Thymus (tissue), 11 donors: ENCODE measurements at regions not wholly inside any gene's neighbourhood (a gene's known extent, or its start where the extent isn't known, plus 50 kb on each side); places are given as distances from the start of the nearest gene placed in this dataset.

Experiments
- DNase-seq, 9 donors: peaks; one replicate each; pipeline ENCODE4 v3.0.0-alpha.2; 2013; ENCODE audit warnings: low spot score in 9 of 9, low read depth in 6 of 9, missing footprints in 1 of 9
- H3K27ac ChIP-seq, 2 donors: one replicate each; pipeline ENCODE4 v1.5.1; 2013; ENCODE audit warnings: control low read depth in 1 of 2, low read depth in 1 of 2, low read length in 1 of 2, mild to moderate bottlenecking in 1 of 2, moderate library complexity in 1 of 2
- H3K27me3 ChIP-seq, 2 donors: one replicate each; pipeline ENCODE4 v1.5.1; 2013; ENCODE audit warnings: low read length in 1 of 2; ENCODE audit not compliant: control insufficient read depth in 2 of 2, insufficient read depth in 1 of 2
- H3K36me3 ChIP-seq, 2 donors: one replicate each; pipeline ENCODE4 v1.5.1; 2013; ENCODE audit warnings: low read length in 1 of 2, mild to moderate bottlenecking in 1 of 2, moderate library complexity in 1 of 2; ENCODE audit not compliant: control insufficient read depth in 2 of 2, insufficient read depth in 2 of 2
- H3K4me1 ChIP-seq, 2 donors: one replicate each; pipeline ENCODE4 v1.5.1; 2013; ENCODE audit warnings: low read length in 2 of 2; ENCODE audit not compliant: control insufficient read depth in 2 of 2, insufficient read depth in 2 of 2
- H3K4me3 ChIP-seq, 2 donors: one replicate each; pipeline ENCODE4 v1.5.1; 2013; ENCODE audit warnings: low read length in 2 of 2, control low read depth in 1 of 2, mild to moderate bottlenecking in 1 of 2
- H3K9me3 ChIP-seq, 2 donors: one replicate each; pipeline ENCODE4 v1.5.1; 2013; ENCODE audit warnings: low read length in 1 of 2, mild to moderate bottlenecking in 1 of 2; ENCODE audit not compliant: control insufficient read depth in 2 of 2, insufficient read depth in 1 of 2
- WGBS: extraction: QIAGEN DNeasy Blood & Tissue Kit; methylation state at CpG from one replicate; pipeline ENCODE4 v1.1.7; 2013; 5-methylcytosine and 5-hydroxymethylcytosine counted together
- donor health status: healthy.

- Histone ChIP-seq H3K4me3 (no peak overlapping the region), H3K27me3 (peaks cover 0 to 2% of the 10 kb centered on the region in 2 donors), H3K27ac (no peak overlapping the region), H3K4me1 (no peaks in the 10 kb centered on the region), H3K9me3 (peaks cover 0 to 8% of the 10 kb centered on the region in 2 donors), H3K36me3 (no peaks in the 10 kb centered on the region)
- DNase-seq = no peak
- WGBS = 95% methylated on average over 18 of the region's 18 CpGs
Observed at GRCh38 chr6:170208651-170209353, 82.1 kb downstream of the DLL1 start.

- Histone ChIP-seq H3K4me1 (no peaks in the 10 kb centered on the region), H3K9me3 (peaks cover 0 to 4% of the 10 kb centered on the region in 2 donors), H3K4me3 (no peak overlapping the region), H3K36me3 (no peaks in the 10 kb centered on the region), H3K27me3 (peaks cover 0 to 2% of the 10 kb centered on the region in 2 donors), H3K27ac (no peak overlapping the region)
- WGBS = 94% methylated on average over 15 of the region's 15 CpGs
- DNase-seq = no peak
Observed at GRCh38 chr6:170208182-170208601, 82.7 kb downstream of the DLL1 start.

GRCh38 chr6:170207586-170208181, 83.2 kb downstream of the DLL1 start:
- Histone ChIP-seq H3K27ac (no peak overlapping the region), H3K27me3 (peaks cover 0 to 2% of the 10 kb centered on the region in 2 donors), H3K4me3 (no peak overlapping the region), H3K4me1 (no peaks in the 10 kb centered on the region), H3K9me3 (no peaks in the 10 kb centered on the region), H3K36me3 (no peaks in the 10 kb centered on the region)
- DNase-seq = no peak
- 93% methylated on average over 10 of the region's 10 CpGs for WGBS

- no peaks in the 10 kb centered on the region for H3K4me1 ChIP-seq
- DNase-seq = no peak
- H3K4me3 ChIP-seq = no peak overlapping the region
- peaks cover 0 to 2% of the 10 kb centered on the region in 2 donors for H3K27me3 ChIP-seq
- no peaks in the 10 kb centered on the region for H3K36me3 ChIP-seq
- H3K27ac ChIP-seq = no peak overlapping the region
- H3K9me3 ChIP-seq = no peaks in the 10 kb centered on the region
- WGBS = 93% methylated on average over 10 of the region's 10 CpGs
Observed at GRCh38 chr6:170206851-170207431, 83.9 kb downstream of the DLL1 start.

GRCh38 chr6:170206317-170206621, 84.6 kb downstream of the DLL1 start:
- H3K4me1 ChIP-seq = no peaks in the 10 kb centered on the region
- H3K4me3 ChIP-seq = no peak overlapping the region
- H3K9me3 ChIP-seq = no peaks in the 10 kb centered on the region
- H3K36me3 ChIP-seq = no peaks in the 10 kb centered on the region
- no peaks in the 10 kb centered on the region for H3K27me3 ChIP-seq
- DNase-seq = no peak
- 92% methylated on average over 4 of the region's 4 CpGs for WGBS
- H3K27ac ChIP-seq = no peak overlapping the region

GRCh38 chr6:170205534-170206316, 85.2 kb downstream of the DLL1 start:
- H3K36me3 ChIP-seq = no peaks in the 10 kb centered on the region
- H3K27ac ChIP-seq = no peak overlapping the region
- H3K4me1 ChIP-seq = no peaks in the 10 kb centered on the region
- H3K27me3 ChIP-seq = no peaks in the 10 kb centered on the region
- WGBS = 92% methylated on average over 14 of the region's 14 CpGs
- no peak overlapping the region for H3K4me3 ChIP-seq
- no peaks in the 10 kb centered on the region for H3K9me3 ChIP-seq
- DNase-seq = no peak

- H3K4me3 ChIP-seq = no peak overlapping the region
- H3K36me3 ChIP-seq = no peaks in the 10 kb centered on the region
- H3K4me1 ChIP-seq = no peaks in the 10 kb centered on the region
- no peak overlapping the region for H3K27ac ChIP-seq
- H3K27me3 ChIP-seq = no peaks in the 10 kb centered on the region
- DNase-seq = no peak
- H3K9me3 ChIP-seq = no peaks in the 10 kb centered on the region
- 77% methylated on average over 6 of the region's 6 CpGs for WGBS
Observed at GRCh38 chr6:170205126-170205525, 85.8 kb downstream of the DLL1 start.

GRCh38 chr6:170203212-170203611, 87.7 kb downstream of the DLL1 start:
- Histone ChIP-seq H3K27me3 (peaks cover 0 to 2% of the 10 kb centered on the region in 2 donors), H3K4me1 (no peaks in the 10 kb centered on the region), H3K4me3 (no peak overlapping the region), H3K36me3 (no peaks in the 10 kb centered on the region), H3K27ac (no peak overlapping the region), H3K9me3 (no peaks in the 10 kb centered on the region)
- DNase-seq = no peak
- 95% methylated on average over 6 of the region's 6 CpGs for WGBS
